Caco-2 (cell line): ENCODE measurements at regions not wholly inside any gene's neighbourhood (a gene's known extent, or its start where the extent isn't known, plus 50 kb on each side); places are given as distances from the start of the nearest gene placed in this dataset.

Source experiments
- BruUV-seq: library from RNA; stranded (reverse); fragments of 400-500 nt; replicated peaks from 2 replicates; lab custom pipeline; 2021; lab: Mats Ljungman, UMichigan
- CTCF ChIA-PET: fragments of 300-600 bp; sonication (Branson Sonifier 250); formaldehyde crosslinking; loops from one replicate; lab custom pipeline; 2022; ENCODE audit warnings: antibody characterized with exemption; lab: Charles Lee
- POLR2A ChIA-PET: fragments of 300-600 bp; sonication (Branson Sonifier 250); formaldehyde crosslinking; loops from one replicate; lab custom pipeline; 2022; ENCODE audit warnings: antibody characterized with exemption; lab: Charles Lee
- DNase-seq, 2 experiments: peaks; one replicate each; pipeline versions ENCODE4 v3.0.0 to v3.0.0-alpha.2; 2020 to 2022
- H3K27me3 ChIP-seq: replicated peaks from 2 replicates; pipeline ENCODE4 v1.6.0; 2011; ENCODE audit warnings: low read length; ENCODE audit not compliant: control insufficient read depth, insufficient read depth
- H3K36me3 ChIP-seq: 2 replicates; pipeline ENCODE4 v1.5.1; 2011; ENCODE audit warnings: low read length; ENCODE audit not compliant: control insufficient read depth, insufficient read depth
- H3K4me1 ChIP-seq: fragments of 250-450 bp; sonication (Bioruptor Pico); 2 replicates; pipeline ENCODE4 v1.5.1; 2020; ENCODE audit warnings: mild to moderate bottlenecking
- H3K4me3 ChIP-seq: 2 replicates; pipeline ENCODE4 v1.5.1; 2011; ENCODE audit warnings: low read depth, mild to moderate bottlenecking, control low read depth, low read length
- H3K9me3 ChIP-seq: fragments of 250-450 bp; sonication (Bioruptor Pico); 2 replicates; pipeline ENCODE4 v1.5.1; 2020; ENCODE audit warnings: mild to moderate bottlenecking, moderate library complexity
- H3K27ac Mint-ChIP-seq: one replicate; pipeline ENCODE4 v1.8.0; 2022; ENCODE audit warnings: mixed read lengths; ENCODE audit not compliant: unreplicated experiment
- H3K27me3 Mint-ChIP-seq: one replicate; pipeline ENCODE4 v1.8.0; 2022; ENCODE audit warnings: mixed read lengths; ENCODE audit not compliant: insufficient read depth, unreplicated experiment
- H3K36me3 Mint-ChIP-seq: one replicate; pipeline ENCODE4 v1.8.0; 2022; ENCODE audit warnings: mild to moderate bottlenecking, mixed read lengths; ENCODE audit not compliant: insufficient read depth, unreplicated experiment
- H3K4me1 Mint-ChIP-seq: one replicate; pipeline ENCODE4 v1.8.0; 2022; ENCODE audit warnings: low read depth, mixed read lengths; ENCODE audit not compliant: unreplicated experiment
- H3K4me3 Mint-ChIP-seq: one replicate; pipeline ENCODE4 v1.8.0; 2022; ENCODE audit warnings: mild to moderate bottlenecking, moderate library complexity, mixed read lengths; ENCODE audit not compliant: unreplicated experiment
- H3K9me3 Mint-ChIP-seq: one replicate; pipeline ENCODE4 v1.8.0; 2022; ENCODE audit warnings: mixed read lengths; ENCODE audit not compliant: unreplicated experiment
- intact Hi-C: fragments of 100-400 bp; cut with micrococcal nuclease; formaldehyde crosslinking; loops from one replicate; pipeline ENCODE4 v1.10.0; 2022; ENCODE audit not compliant: unreplicated experiment
- TF ChIP-seq, protein P1 (sequence below), 2 experiments: fragments of 200-600 bp in 1 of 2; IDR thresholded peaks; 1 replicate in 1 of 2; 2 replicates in 1 of 2; pipeline versions ENCODE4 v1.5.1 to v1.8.0; 2011 to 2022; ENCODE audit warnings: antibody characterized with exemption in 1 of 2, control low read depth in 1 of 2, inconsistent platforms in 1 of 2, low read depth in 1 of 2, low read length in 1 of 2, mild to moderate bottlenecking in 1 of 2, moderate library complexity in 1 of 2; ENCODE audit not compliant: insufficient read depth in 1 of 2, severe bottlenecking in 1 of 2, unreplicated experiment in 1 of 2

DNA sequence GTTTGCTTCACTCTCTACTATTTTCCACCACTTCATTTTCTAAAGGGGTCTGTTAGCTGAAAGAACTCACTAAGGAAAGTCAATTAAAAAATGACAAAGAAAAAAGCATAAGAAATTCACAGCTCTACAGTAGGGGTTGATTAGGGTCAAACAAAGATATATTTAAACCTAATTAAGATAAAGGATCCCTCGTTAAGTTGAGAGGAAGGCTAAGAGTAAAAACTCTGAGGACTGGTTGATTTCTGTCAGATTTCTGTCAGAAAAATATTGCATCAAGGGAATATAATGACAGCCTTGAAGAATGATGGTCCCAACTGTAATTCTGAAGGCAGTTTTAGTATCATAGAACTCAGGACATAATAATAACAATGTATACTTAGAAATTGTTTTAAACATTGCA, 218.0 kb downstream of the QDPR start:
- intact Hi-C loops, result no loop called here
- no TSS peak for BruUV-seq
- no peak overlapping the region for H3K27ac Mint-ChIP-seq
- no peak overlapping the region for H3K4me3 Mint-ChIP-seq
- H3K36me3 Mint-ChIP-seq, result no peaks in the 10 kb centered on the region
- ChIA-PET POLR2A (no interaction called here), CTCF (no interaction called here)
- H3K9me3 Mint-ChIP-seq, result no peaks in the 10 kb centered on the region
- DNase-seq, result no peak
- Histone ChIP-seq H3K9me3 (no peaks in the 10 kb centered on the region), H3K4me1 (no peaks in the 10 kb centered on the region), H3K36me3 (no peaks in the 10 kb centered on the region), H3K4me3 (no peak overlapping the region), H3K27me3 (no peaks in the 10 kb centered on the region)
- TF ChIP-seq, protein P1, sequence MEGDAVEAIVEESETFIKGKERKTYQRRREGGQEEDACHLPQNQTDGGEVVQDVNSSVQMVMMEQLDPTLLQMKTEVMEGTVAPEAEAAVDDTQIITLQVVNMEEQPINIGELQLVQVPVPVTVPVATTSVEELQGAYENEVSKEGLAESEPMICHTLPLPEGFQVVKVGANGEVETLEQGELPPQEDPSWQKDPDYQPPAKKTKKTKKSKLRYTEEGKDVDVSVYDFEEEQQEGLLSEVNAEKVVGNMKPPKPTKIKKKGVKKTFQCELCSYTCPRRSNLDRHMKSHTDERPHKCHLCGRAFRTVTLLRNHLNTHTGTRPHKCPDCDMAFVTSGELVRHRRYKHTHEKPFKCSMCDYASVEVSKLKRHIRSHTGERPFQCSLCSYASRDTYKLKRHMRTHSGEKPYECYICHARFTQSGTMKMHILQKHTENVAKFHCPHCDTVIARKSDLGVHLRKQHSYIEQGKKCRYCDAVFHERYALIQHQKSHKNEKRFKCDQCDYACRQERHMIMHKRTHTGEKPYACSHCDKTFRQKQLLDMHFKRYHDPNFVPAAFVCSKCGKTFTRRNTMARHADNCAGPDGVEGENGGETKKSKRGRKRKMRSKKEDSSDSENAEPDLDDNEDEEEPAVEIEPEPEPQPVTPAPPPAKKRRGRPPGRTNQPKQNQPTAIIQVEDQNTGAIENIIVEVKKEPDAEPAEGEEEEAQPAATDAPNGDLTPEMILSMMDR (IDR thresholded peaks at IDR 0.05; ENCODE audit: insufficient read depth in 1 of 2, low read depth in 1 of 2, low read length in 1 of 2, severe bottlenecking in 1 of 2, unreplicated experiment in 1 of 2), result no peak
- peaks cover 3% of the 10 kb centered on the region for H3K27me3 Mint-ChIP-seq
- H3K4me1 Mint-ChIP-seq, result no peaks in the 10 kb centered on the region

DNA sequence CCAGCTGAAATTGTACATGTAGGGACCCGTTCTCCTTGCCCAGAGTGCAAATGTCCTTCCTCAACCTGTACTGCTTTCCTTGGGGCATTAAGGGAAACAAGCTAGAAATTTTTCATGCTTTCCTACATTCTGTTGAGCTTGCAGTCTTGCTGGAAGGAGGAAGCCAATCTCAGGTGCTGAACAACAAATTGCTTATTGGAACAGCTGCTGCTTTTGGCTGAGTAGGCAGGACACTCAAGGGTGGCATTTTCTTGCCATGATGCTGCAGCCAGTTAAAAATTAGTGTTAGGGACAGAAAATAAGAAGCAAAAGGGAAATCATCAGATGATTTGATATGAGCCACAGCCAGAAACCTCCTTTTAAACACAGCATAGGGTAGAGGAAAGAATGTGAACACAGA, 223.7 kb downstream of the QDPR start:
- Histone ChIP-seq H3K4me1 (no peaks in the 10 kb centered on the region), H3K36me3 (no peaks in the 10 kb centered on the region), H3K9me3 (no peaks in the 10 kb centered on the region), H3K4me3 (no peak overlapping the region), H3K27me3 (no peaks in the 10 kb centered on the region)
- no peak for DNase-seq
- ChIA-PET CTCF (no interaction called here), POLR2A (no interaction called here)
- TF ChIP-seq, protein P1 (IDR thresholded peaks at IDR 0.05; ENCODE audit: insufficient read depth in 1 of 2, low read depth in 1 of 2, low read length in 1 of 2, severe bottlenecking in 1 of 2, unreplicated experiment in 1 of 2), result no peak
- Mint-ChIP-seq H3K36me3 (no peaks in the 10 kb centered on the region), H3K4me1 (no peaks in the 10 kb centered on the region), H3K27me3 (peaks cover 3% of the 10 kb centered on the region), H3K9me3 (no peaks in the 10 kb centered on the region), H3K4me3 (no peak overlapping the region), H3K27ac (no peak overlapping the region)
- BruUV-seq, result no TSS peak
- intact Hi-C loops, result no loop called here

DNA sequence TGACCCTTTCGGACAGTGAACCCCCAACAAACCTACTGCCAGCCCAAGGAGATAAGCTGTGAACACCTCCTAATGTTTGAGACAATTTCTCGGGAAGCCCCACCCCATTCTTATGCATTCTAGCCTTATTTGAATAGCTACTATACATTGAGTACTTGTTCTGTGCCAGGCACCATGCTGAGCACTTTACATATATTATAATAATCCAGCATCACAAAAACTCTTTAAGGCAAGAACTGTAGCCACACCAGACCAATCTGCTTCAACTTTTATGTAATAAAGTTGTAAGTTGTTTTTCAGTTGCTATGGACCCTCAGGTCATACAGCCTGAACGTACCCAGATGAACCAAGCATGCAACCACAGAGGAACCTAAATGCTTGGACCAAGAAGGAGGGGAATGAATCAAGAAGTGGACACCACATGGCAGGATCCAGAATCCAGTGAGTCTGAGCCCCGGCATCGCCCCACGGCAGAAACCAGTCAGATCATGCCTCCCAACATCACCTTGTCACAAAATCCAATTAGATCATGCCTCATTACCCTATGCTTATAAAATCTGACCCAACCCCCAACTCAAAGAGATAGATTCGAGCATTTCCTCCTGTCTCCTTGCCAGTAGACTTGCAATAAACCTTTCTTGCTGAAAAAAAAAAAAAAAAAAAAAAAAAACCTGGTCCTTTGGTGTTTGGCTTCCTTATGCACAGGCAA, 225.0 kb downstream of the QDPR start:
- H3K27ac Mint-ChIP-seq, result no peak overlapping the region
- Histone ChIP-seq H3K4me3 (no peak overlapping the region), H3K27me3 (no peaks in the 10 kb centered on the region), H3K36me3 (no peaks in the 10 kb centered on the region), H3K9me3 (no peaks in the 10 kb centered on the region), H3K4me1 (no peaks in the 10 kb centered on the region)
- peaks cover 5% of the 10 kb centered on the region for H3K36me3 Mint-ChIP-seq
- intact Hi-C loops, result no loop called here
- TF ChIP-seq, protein P1 (IDR thresholded peaks at IDR 0.05; ENCODE audit: insufficient read depth in 1 of 2, low read depth in 1 of 2, low read length in 1 of 2, severe bottlenecking in 1 of 2, unreplicated experiment in 1 of 2), result no peak
- H3K4me3 Mint-ChIP-seq, result no peak overlapping the region
- no peaks in the 10 kb centered on the region for H3K9me3 Mint-ChIP-seq
- ChIA-PET CTCF (no interaction called here), POLR2A (no interaction called here)
- H3K27me3 Mint-ChIP-seq, result peaks cover 11% of the 10 kb centered on the region
- no peak for DNase-seq
- no TSS peak for BruUV-seq
- no peaks in the 10 kb centered on the region for H3K4me1 Mint-ChIP-seq
